Neuronal stem cell (in vitro differentiated cells): ENCODE measurements at regions not wholly inside any gene's neighbourhood (a gene's known extent, or its start where the extent isn't known, plus 50 kb on each side); places are given as distances from the start of the nearest gene placed in this dataset.

Experiments
- DNase-seq: peaks from one replicate; pipeline ENCODE4 v3.0.0-alpha.2; 2013; ENCODE audit warnings: low spot score
- H2AFZ ChIP-seq: one replicate; pipeline ENCODE4 v1.6.1; 2013; ENCODE audit warnings: mild to moderate bottlenecking, low read length, inconsistent platforms
- H2AK5ac ChIP-seq: 2 replicates; pipeline ENCODE4 v1.6.1; 2013; ENCODE audit warnings: low read depth, mild to moderate bottlenecking, inconsistent platforms, low read length, moderate library complexity, mixed read lengths
- H2BK120ac ChIP-seq: 2 replicates; pipeline ENCODE4 v1.6.1; 2013; ENCODE audit warnings: low read depth, mild to moderate bottlenecking, inconsistent platforms, low read length, moderate library complexity, mixed read lengths
- H2BK12ac ChIP-seq: one replicate; pipeline ENCODE4 v1.6.1; 2013; ENCODE audit warnings: low read length, inconsistent platforms
- H2BK15ac ChIP-seq: 2 replicates; pipeline ENCODE4 v1.6.1; 2013; ENCODE audit warnings: mild to moderate bottlenecking, low read length, inconsistent platforms, mixed read lengths
- H2BK5ac ChIP-seq: one replicate; pipeline ENCODE4 v1.6.1; 2013; ENCODE audit warnings: inconsistent platforms, mild to moderate bottlenecking, low read length, moderate library complexity
- H3K14ac ChIP-seq: one replicate; pipeline ENCODE4 v1.6.1; 2013; ENCODE audit warnings: low read length, inconsistent platforms
- H3K18ac ChIP-seq: 2 replicates; pipeline ENCODE4 v1.6.1; 2013; ENCODE audit warnings: low read length, inconsistent platforms
- H3K23ac ChIP-seq: 2 replicates; pipeline ENCODE4 v1.6.1; 2013; ENCODE audit warnings: low read depth, mild to moderate bottlenecking, mixed read lengths, low read length, inconsistent platforms; ENCODE audit not compliant: poor library complexity
- H3K27ac ChIP-seq: replicated peaks from 3 replicates; pipeline ENCODE4 v1.5.1; 2013; ENCODE audit warnings: low read length, inconsistent platforms
- H3K27me3 ChIP-seq, 3 experiments: 2 replicates each; pipeline ENCODE4 v1.6.1; 2013; ENCODE audit warnings: low read length in 3 of 3, mild to moderate bottlenecking in 2 of 3, inconsistent platforms in 1 of 3, low read depth in 1 of 3, mixed read lengths in 1 of 3, moderate library complexity in 1 of 3; ENCODE audit not compliant: control insufficient read depth in 3 of 3, insufficient read depth in 3 of 3
- H3K36me3 ChIP-seq, 2 donors: replicated peaks in 1 of 2; 2 replicates each; pipeline ENCODE4 v1.6.1; 2013; ENCODE audit warnings: low read length in 2 of 2; ENCODE audit not compliant: control insufficient read depth in 2 of 2, insufficient read depth in 2 of 2
- H3K4ac ChIP-seq: 2 replicates; pipeline ENCODE4 v1.6.1; 2013; ENCODE audit warnings: inconsistent platforms, mild to moderate bottlenecking, low read length, moderate library complexity
- H3K4me1 ChIP-seq, 2 donors: 1 replicate in 1 of 2; 2 replicates in 1 of 2; pipeline ENCODE4 v1.6.1; 2013; ENCODE audit warnings: low read length in 2 of 2, low read depth in 1 of 2; ENCODE audit not compliant: control insufficient read depth in 2 of 2, insufficient read depth in 1 of 2
- H3K4me2 ChIP-seq: one replicate; pipeline ENCODE4 v1.6.1; 2013; ENCODE audit warnings: mild to moderate bottlenecking, low read length, inconsistent platforms; ENCODE audit not compliant: insufficient read depth, poor library complexity, severe bottlenecking
- H3K4me3 ChIP-seq, 2 donors: 2 replicates each; pipeline ENCODE4 v1.5.1; 2013; ENCODE audit warnings: low read length in 2 of 2, mild to moderate bottlenecking in 2 of 2, inconsistent platforms in 1 of 2, moderate library complexity in 1 of 2
- H3K79me1 ChIP-seq: one replicate; pipeline ENCODE4 v1.6.1; 2013; ENCODE audit warnings: low read depth, mild to moderate bottlenecking, inconsistent platforms, low read length, moderate library complexity
- H3K9ac ChIP-seq: one replicate; pipeline ENCODE4 v1.6.1; 2013; ENCODE audit warnings: mild to moderate bottlenecking, low read depth, low read length, inconsistent platforms; ENCODE audit not compliant: poor library complexity
- H3K9me3 ChIP-seq, 2 donors: replicated peaks in 1 of 2; 2 replicates each; pipeline versions ENCODE3 to v1.6.1; 2013; ENCODE audit warnings: low read length in 2 of 2, mild to moderate bottlenecking in 2 of 2, inconsistent platforms in 1 of 2, low read depth in 1 of 2, mixed read lengths in 1 of 2, moderate library complexity in 1 of 2; ENCODE audit not compliant: control insufficient read depth in 2 of 2, insufficient read depth in 1 of 2
- H4K8ac ChIP-seq: one replicate; pipeline ENCODE4 v1.6.1; 2013; ENCODE audit warnings: low read depth, mild to moderate bottlenecking, inconsistent platforms, low read length, moderate library complexity
- H4K91ac ChIP-seq: one replicate; pipeline ENCODE4 v1.6.1; 2013; ENCODE audit warnings: low read length, low read depth, mild to moderate bottlenecking, inconsistent platforms; ENCODE audit not compliant: poor library complexity
- WGBS, 2 donors: extraction: QIAGEN DNeasy Blood & Tissue Kit; methylation state at CpG; one replicate each; pipeline ENCODE4 v1.1.7; 2013; ENCODE audit warnings: missing lambda C conversion rate in 2 of 2, mixed read lengths in 1 of 2; ENCODE audit not compliant: insufficient read length in 2 of 2, insufficient replicate concordance in 1 of 2; ENCODE audit errors: extremely low coverage in 2 of 2; 5-methylcytosine and 5-hydroxymethylcytosine counted together

DNA sequence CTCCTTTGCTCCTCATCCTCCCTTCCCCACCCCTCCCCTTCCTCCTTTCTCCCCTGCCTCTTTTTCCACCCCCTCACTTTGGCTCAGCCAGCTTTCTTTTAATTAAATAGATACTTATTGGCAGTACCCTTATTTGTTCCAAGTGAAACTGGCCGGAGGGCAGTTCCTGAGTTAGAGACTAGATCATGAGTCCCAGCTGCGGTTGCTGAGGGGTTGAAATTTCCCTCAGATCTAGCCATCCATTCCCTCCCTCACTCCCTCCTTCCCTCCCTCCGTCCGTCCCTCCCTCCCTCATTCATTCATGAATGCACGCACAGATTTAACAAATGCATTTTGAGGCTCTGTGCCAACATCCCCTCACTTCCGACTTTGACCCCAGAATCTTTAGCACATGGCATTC lies 519.2 kb upstream of the EEF2KMT start:
- no peak overlapping the region for H2AK5ac ChIP-seq

GRCh38 chr16:5615868-5616642 lies 518.5 kb upstream of the EEF2KMT start:
- H4K8ac ChIP-seq: no peak overlapping the region
- H2AFZ ChIP-seq: peak overlapping the region; percentile 80
- no peaks in the 10 kb centered on the region for H3K36me3 ChIP-seq
- H3K23ac ChIP-seq: peak overlapping the region; percentile 27
- H2BK12ac ChIP-seq: no peak overlapping the region
- DNase-seq: peak; percentile 69
- no peak overlapping the region for H4K91ac ChIP-seq
- peak overlapping the region; percentile 13 for H3K4me2 ChIP-seq
- no peak overlapping the region for H2BK5ac ChIP-seq
- H3K14ac ChIP-seq: no peak overlapping the region
- peaks cover 0 to 3% (median 0%) of the 10 kb centered on the region in 3 experiments for H3K27me3 ChIP-seq
- peaks cover 0 to 4% of the 10 kb centered on the region in 2 donors for H3K4me1 ChIP-seq
- H3K79me1 ChIP-seq: no peaks in the 10 kb centered on the region
- no peak overlapping the region for H3K9ac ChIP-seq
- H2BK120ac ChIP-seq: no peak overlapping the region
- H3K4me3 ChIP-seq: no peak overlapping the region
- H3K18ac ChIP-seq: peak overlapping the region; percentile 91
- H3K4ac ChIP-seq: no peak overlapping the region
- H2BK15ac ChIP-seq: no peak overlapping the region
- no peak overlapping the region for H2AK5ac ChIP-seq
- no peaks in the 10 kb centered on the region for H3K9me3 ChIP-seq
- no CpG with 5 or more reads among the region's 25 CpGs for WGBS, 2 donors
- no peak overlapping the region for H3K27ac ChIP-seq

More for the DNA sequence above, 519.2 kb upstream of the EEF2KMT start:
- Histone ChIP-seq H2BK5ac (no peak overlapping the region), H2BK12ac (no peak overlapping the region), H3K4ac (no peak overlapping the region), H4K91ac (no peak overlapping the region), H3K27ac (no peak overlapping the region), H3K18ac (no peak overlapping the region), H2BK120ac (no peak overlapping the region), H3K23ac (no peak overlapping the region), H3K4me2 (no peak overlapping the region), H2BK15ac (no peak overlapping the region), H4K8ac (no peak overlapping the region), H3K14ac (no peak overlapping the region), H2AFZ (no peak overlapping the region), H3K36me3 (no peaks in the 10 kb centered on the region), H3K4me3 (no peak overlapping the region), H3K27me3 (peaks cover 0 to 3% (median 0%) of the 10 kb centered on the region in 3 experiments), H3K79me1 (no peaks in the 10 kb centered on the region), H3K4me1 (peaks cover 0 to 4% of the 10 kb centered on the region in 2 donors), H3K9me3 (no peaks in the 10 kb centered on the region), H3K9ac (no peak overlapping the region)
- 100% methylated on average over 2 of the region's 6 CpGs; no CpG with 5 or more reads in 1 of the 2 donors for WGBS, 2 donors
- no peak for DNase-seq

- Histone ChIP-seq H3K4me2 (no peak overlapping the region), H3K27ac (no peak overlapping the region), H3K36me3 (no peaks in the 10 kb centered on the region), H3K4me3 (no peak overlapping the region), H3K9ac (no peak overlapping the region), H3K4ac (no peak overlapping the region), H2BK5ac (no peak overlapping the region), H3K18ac (no peak overlapping the region), H3K27me3 (no peaks in the 10 kb centered on the region), H2AK5ac (no peak overlapping the region), H3K79me1 (no peaks in the 10 kb centered on the region), H2BK120ac (no peak overlapping the region), H2BK15ac (no peak overlapping the region), H3K9me3 (no peaks in the 10 kb centered on the region), H3K4me1 (no peaks in the 10 kb centered on the region), H2AFZ (no peak overlapping the region), H2BK12ac (no peak overlapping the region), H4K8ac (no peak overlapping the region), H4K91ac (no peak overlapping the region), H3K23ac (no peak overlapping the region), H3K14ac (no peak overlapping the region)
- DNase-seq: no peak
- no CpG with 5 or more reads among the region's 12 CpGs for WGBS, 2 donors
Measured at GRCh38 chr16:5607169-5607568, 509.6 kb upstream of the EEF2KMT start.

DNA sequence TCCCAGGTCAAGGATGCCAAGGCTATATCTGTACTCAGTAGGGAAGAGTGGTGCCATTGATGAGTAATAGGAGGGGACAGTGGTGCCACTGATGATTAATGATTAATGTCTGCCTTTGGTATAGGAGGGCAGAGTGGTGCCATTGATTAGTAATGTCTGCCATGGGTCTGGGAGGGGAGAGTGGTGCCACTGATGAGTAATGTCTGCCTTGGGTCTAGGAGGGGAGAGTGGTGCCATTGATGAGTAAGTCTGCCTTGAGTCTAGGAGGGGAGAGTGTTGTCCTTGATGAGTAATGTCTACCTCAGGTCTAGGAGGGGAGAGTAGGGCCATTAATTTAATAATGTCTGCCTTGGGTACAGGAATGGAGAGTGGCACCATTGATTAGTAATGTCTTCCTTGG lies 507.8 kb upstream of the EEF2KMT start:
- H2AK5ac ChIP-seq: no peak overlapping the region
- no peak overlapping the region for H3K4me2 ChIP-seq
- no peaks in the 10 kb centered on the region for H3K27me3 ChIP-seq
- no peak overlapping the region for H2BK5ac ChIP-seq
- H3K27ac ChIP-seq: no peak overlapping the region
- H3K23ac ChIP-seq: no peak overlapping the region
- H2AFZ ChIP-seq: no peak overlapping the region
- H4K91ac ChIP-seq: no peak overlapping the region
- DNase-seq: no peak
- no peak overlapping the region for H3K18ac ChIP-seq
- no peaks in the 10 kb centered on the region for H3K4me1 ChIP-seq
- no peak overlapping the region for H3K4me3 ChIP-seq
- no peaks in the 10 kb centered on the region for H3K79me1 ChIP-seq
- H3K9ac ChIP-seq: no peak overlapping the region
- no peaks in the 10 kb centered on the region for H3K36me3 ChIP-seq
- no peaks in the 10 kb centered on the region for H3K9me3 ChIP-seq
- H3K14ac ChIP-seq: no peak overlapping the region
- H2BK120ac ChIP-seq: no peak overlapping the region
- H4K8ac ChIP-seq: no peak overlapping the region
- H3K4ac ChIP-seq: no peak overlapping the region
- H2BK15ac ChIP-seq: no peak overlapping the region
- no peak overlapping the region for H2BK12ac ChIP-seq
